SK-N-SH (cell line): ENCODE measurements at regions not wholly inside any gene's neighbourhood (a gene's known extent, or its start where the extent isn't known, plus 50 kb on each side); places are given as distances from the start of the nearest gene placed in this dataset.

ENCODE experiments used
- CTCF ChIA-PET: fragments of 300-600, 350-600 bp; formaldehyde crosslinking; extraction: SDS; loops from one replicate; lab custom pipeline; 2021; lab: Yijun Ruan, JAX
- POLR2A ChIA-PET: fragments of 350-600 bp; sonication (Branson Sonifier 250); formaldehyde crosslinking; extraction: SDS; loops from one replicate; lab custom pipeline; 2020; ENCODE audit warnings: antibody characterized with exemption, inconsistent platforms; lab: Yijun Ruan, JAX
- DNase-seq: peaks from one replicate; pipeline ENCODE4 v3.0.0; 2012
- H2AFZ ChIP-seq: fragments of 200-600 bp; sonication (generic); 2 replicates; pipeline ENCODE4 v1.8.1; 2016; ENCODE audit warnings: antibody characterized with exemption, mild to moderate bottlenecking, low read depth
- H3F3A ChIP-seq: fragments of 200-600 bp; sonication (generic); replicated peaks from 2 replicates; pipeline ENCODE3; 2016; ENCODE audit warnings: antibody characterized with exemption, mild to moderate bottlenecking; ENCODE audit not compliant: insufficient read depth
- H3K27ac ChIP-seq, 2 experiments: fragments of 200-500 bp in 1 of 2; fragments of 200-600 bp in 1 of 2; sonication (Bioruptor generic) in 1 of 2; sonication (generic), shearing (Covaris generic) in 1 of 2; 2 replicates each; pipeline versions ENCODE4 v1.5.1 to v1.6.1; 2014 to 2016; ENCODE audit warnings: low read depth in 2 of 2, inconsistent platforms in 1 of 2, low read length in 1 of 2, mild to moderate bottlenecking in 1 of 2, mixed read lengths in 1 of 2
- H3K27me3 ChIP-seq: fragments of 200-600 bp; sonication (generic), shearing (Covaris generic); 2 replicates; pipeline ENCODE4 v1.6.1; 2016; ENCODE audit warnings: mixed run types; ENCODE audit not compliant: insufficient read depth
- H3K36me3 ChIP-seq, 2 experiments: fragments of 200-500 bp in 1 of 2; fragments of 200-600 bp in 1 of 2; sonication (Bioruptor generic) in 1 of 2; sonication (generic) in 1 of 2; replicated peaks in 1 of 2; 2 replicates each; pipeline versions ENCODE3 to v1.5.1; 2014 to 2016; ENCODE audit warnings: low read length in 1 of 2, mild to moderate bottlenecking in 1 of 2; ENCODE audit not compliant: insufficient read depth in 2 of 2, control insufficient read depth in 1 of 2
- H3K4me1 ChIP-seq, 2 experiments: fragments of 200-500 bp in 1 of 2; fragments of 200-600 bp in 1 of 2; sonication (Bioruptor generic) in 1 of 2; sonication (generic), shearing (Covaris generic) in 1 of 2; 2 replicates each; pipeline versions ENCODE4 v1.5.1 to v1.6.1; 2014 to 2016; ENCODE audit warnings: low read depth in 1 of 2, low read length in 1 of 2, mixed run types in 1 of 2; ENCODE audit not compliant: insufficient read depth in 2 of 2, control insufficient read depth in 1 of 2
- H3K4me2 ChIP-seq: fragments of 200-600 bp; sonication (generic), shearing (Covaris generic); 2 replicates; pipeline ENCODE4 v1.6.1; 2017; ENCODE audit warnings: mixed run types
- H3K4me3 ChIP-seq, 2 experiments: fragments of 200-500 bp in 1 of 2; fragments of 200-600 bp in 1 of 2; sonication (Bioruptor generic) in 1 of 2; sonication (generic), shearing (Covaris generic) in 1 of 2; 2 replicates each; pipeline versions ENCODE4 v1.5.1 to v1.8.1; 2014 to 2016; ENCODE audit warnings: low read depth in 2 of 2, inconsistent platforms in 1 of 2, low read length in 1 of 2, mild to moderate bottlenecking in 1 of 2, mixed read lengths in 1 of 2, moderate library complexity in 1 of 2
- H3K79me2 ChIP-seq: fragments of 200-600 bp; sonication (generic); 2 replicates; pipeline ENCODE4 v1.8.1; 2017; ENCODE audit warnings: mild to moderate bottlenecking; ENCODE audit not compliant: insufficient read depth
- H3K9ac ChIP-seq: fragments of 200-600 bp; sonication (generic); 2 replicates; pipeline ENCODE4 v1.6.1; 2017; ENCODE audit warnings: mixed run types
- H3K9me2 ChIP-seq: fragments of 200-600 bp; sonication (generic); 2 replicates; pipeline ENCODE4 v1.6.1; 2017; ENCODE audit warnings: mixed run types
- H3K9me3 ChIP-seq: fragments of 200-600 bp; sonication (generic); 2 replicates; pipeline ENCODE4 v1.6.1; 2017; ENCODE audit warnings: mixed run types, mild to moderate bottlenecking, moderate library complexity
- H4K20me1 ChIP-seq: fragments of 200-600 bp; sonication (generic); 2 replicates; pipeline ENCODE4 v1.6.1; 2017; ENCODE audit warnings: mild to moderate bottlenecking, mixed run types; ENCODE audit not compliant: insufficient read depth
- CTCF ChIP-seq: fragments of 200-600 bp; sonication (generic); IDR thresholded peaks from 2 replicates; pipeline ENCODE4 v1.6.1; 2017; ENCODE audit warnings: antibody characterized with exemption, mild to moderate bottlenecking, moderate library complexity
- EZH2phosphoT487 ChIP-seq: fragments of 200-600 bp; sonication (generic); IDR thresholded peaks from 2 replicates; pipeline ENCODE4 v1.6.1; 2017; ENCODE audit warnings: low read depth, mixed run types, mild to moderate bottlenecking, antibody characterized with exemption, moderate library complexity, borderline replicate concordance
- GABPA ChIP-seq: IDR thresholded peaks from 2 replicates; pipeline ENCODE4 v1.4.0; 2012; ENCODE audit warnings: low read depth, mild to moderate bottlenecking
- JUND ChIP-seq: IDR thresholded peaks from 2 replicates; pipeline ENCODE4 v1.4.0; 2012
- MEF2A ChIP-seq: IDR thresholded peaks from 2 replicates; pipeline ENCODE4 v1.4.0; 2012; ENCODE audit warnings: low read depth, borderline replicate concordance
- PBX3 ChIP-seq: IDR thresholded peaks from 2 replicates; pipeline ENCODE4; 2012
- RCOR1 ChIP-seq: fragments of 150-350 bp; IDR thresholded peaks from 2 replicates; pipeline ENCODE4 v1.6.1; 2017; ENCODE audit warnings: antibody characterized with exemption, low read length
- REST ChIP-seq: IDR thresholded peaks from 2 replicates; pipeline ENCODE4 v1.6.1; 2012; ENCODE audit warnings: mild to moderate bottlenecking, low read depth, low read length, moderate library complexity
- RXRA ChIP-seq: IDR thresholded peaks from 2 replicates; pipeline ENCODE4 v1.4.0; 2012; ENCODE audit warnings: low read depth, mild to moderate bottlenecking, borderline replicate concordance
- SIN3A ChIP-seq: IDR thresholded peaks from 2 replicates; pipeline ENCODE4 v1.6.1; 2012; ENCODE audit warnings: low read depth, mild to moderate bottlenecking, low read length, moderate library complexity, borderline replicate concordance
- TCF12 ChIP-seq: IDR thresholded peaks from 2 replicates; pipeline ENCODE4 v1.4.0; 2012
- TEAD4 ChIP-seq: IDR thresholded peaks from 2 replicates; pipeline ENCODE4 v1.4.0; 2012; ENCODE audit warnings: mild to moderate bottlenecking, borderline replicate concordance; ENCODE audit not compliant: insufficient read depth
- USF2 ChIP-seq: fragments of 150-350 bp; IDR thresholded peaks from 2 replicates; pipeline ENCODE4 v1.6.1; 2017; ENCODE audit warnings: antibody characterized with exemption, low read length, low read depth, borderline replicate concordance
- ZBTB33 ChIP-seq: IDR thresholded peaks from 2 replicates; pipeline ENCODE4 v1.4.0; 2012; ENCODE audit warnings: low read depth, borderline replicate concordance
- WGBS: methylation state at CpG from one replicate; pipeline ENCODE4 v1.1.6; 2017; ENCODE audit warnings: low lambda C conversion rate; 5-methylcytosine and 5-hydroxymethylcytosine counted together

GRCh38 chr4:188956566-188956965 is 817.3 kb downstream of the TRIML1 start:
- ChIA-PET CTCF (no interaction called here), POLR2A (no interaction called here)
- H3K9ac ChIP-seq, result no peak overlapping the region
- no peaks in the 10 kb centered on the region for H3K79me2 ChIP-seq
- no peaks in the 10 kb centered on the region; the same call in 1 of the 2 replicates for H3K27me3 ChIP-seq
- H2AFZ ChIP-seq, result no peak overlapping the region
- no peak for DNase-seq
- no peaks in the 10 kb centered on the region for H3K4me1 ChIP-seq
- no peaks in the 10 kb centered on the region for H3K9me3 ChIP-seq
- TF ChIP-seq GABPA (no peak), PBX3 (no peak), JUND (no peak), ZBTB33 (no peak), TEAD4 (no peak), USF2 (no peak), TCF12 (no peak), REST (no peak), RXRA (no peak), CTCF (no peak), SIN3A (no peak), MEF2A (no peak), EZH2phosphoT487 (no peak), RCOR1 (no peak)
- no peaks in the 10 kb centered on the region for H3K36me3 ChIP-seq
- no peak overlapping the region for H3K4me3 ChIP-seq
- H3F3A ChIP-seq, result no peaks in the 10 kb centered on the region
- no peak overlapping the region for H3K4me2 ChIP-seq
- WGBS, result 43% methylated on average over 4 of the region's 4 CpGs
- no peaks in the 10 kb centered on the region for H4K20me1 ChIP-seq
- H3K9me2 ChIP-seq, result no peaks in the 10 kb centered on the region
- H3K27ac ChIP-seq, result no peak overlapping the region
